8988T (cell line): ENCODE measurements at regions not wholly inside any gene's neighbourhood (a gene's known extent, or its start where the extent isn't known, plus 50 kb on each side); places are given as distances from the start of the nearest gene placed in this dataset.
A peak's percentile ranks its signal among the peaks of the same experiment; 100 is the strongest.
"Not testable (repeated sequence)": the region's sequence is repeated elsewhere in the genome, so short reads cannot be mapped to it uniquely, and the experiment has no call there.

Source experiments
- DNase-seq: peaks from one replicate; pipeline ENCODE4 v3.0.0; 2011

GRCh38 chr10:37563107-37563714 lies 294.2 kb downstream of the ZNF248 start:
- no peak for DNase-seq

DNA sequence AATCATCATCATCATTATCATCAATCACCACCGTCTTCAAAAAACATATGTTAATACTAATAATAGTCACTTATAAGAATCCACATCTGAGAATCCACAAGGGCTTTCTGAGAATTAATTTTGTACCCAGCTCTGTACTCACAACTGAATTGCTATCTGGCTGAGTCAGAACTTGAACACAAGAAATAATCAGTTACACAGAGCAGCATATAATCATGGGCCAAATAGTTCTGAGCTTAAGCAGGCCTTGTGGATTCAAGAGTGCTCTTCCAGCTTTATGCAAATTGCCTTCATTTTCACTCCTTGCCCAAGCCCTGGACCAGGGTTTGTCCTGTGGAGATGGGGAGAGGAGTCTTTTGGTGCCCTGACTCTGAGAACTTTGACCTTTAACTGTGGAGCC lies 304.5 kb downstream of the ZNF248 start:
- no peak for DNase-seq

DNA sequence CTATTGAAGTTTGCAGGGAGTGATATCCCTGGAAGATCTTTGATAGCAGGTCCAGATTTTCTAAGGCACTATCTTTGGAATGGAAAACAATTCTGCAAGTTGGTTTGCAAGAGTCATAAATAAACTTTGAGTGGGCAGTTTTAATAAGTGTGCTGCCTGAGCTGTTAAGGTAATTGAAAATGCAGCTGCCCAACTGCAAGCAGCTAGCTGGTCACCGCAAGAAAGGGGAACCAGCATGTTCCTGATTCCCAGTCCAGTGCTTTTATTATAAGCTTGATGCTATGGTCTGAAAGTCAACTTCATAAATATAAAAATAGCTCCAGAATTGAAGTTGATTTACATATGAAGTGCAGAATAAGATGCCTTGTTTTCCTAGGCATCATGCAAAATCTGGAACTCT lies 308.4 kb downstream of the ZNF248 start:
- DNase-seq = no peak

DNA sequence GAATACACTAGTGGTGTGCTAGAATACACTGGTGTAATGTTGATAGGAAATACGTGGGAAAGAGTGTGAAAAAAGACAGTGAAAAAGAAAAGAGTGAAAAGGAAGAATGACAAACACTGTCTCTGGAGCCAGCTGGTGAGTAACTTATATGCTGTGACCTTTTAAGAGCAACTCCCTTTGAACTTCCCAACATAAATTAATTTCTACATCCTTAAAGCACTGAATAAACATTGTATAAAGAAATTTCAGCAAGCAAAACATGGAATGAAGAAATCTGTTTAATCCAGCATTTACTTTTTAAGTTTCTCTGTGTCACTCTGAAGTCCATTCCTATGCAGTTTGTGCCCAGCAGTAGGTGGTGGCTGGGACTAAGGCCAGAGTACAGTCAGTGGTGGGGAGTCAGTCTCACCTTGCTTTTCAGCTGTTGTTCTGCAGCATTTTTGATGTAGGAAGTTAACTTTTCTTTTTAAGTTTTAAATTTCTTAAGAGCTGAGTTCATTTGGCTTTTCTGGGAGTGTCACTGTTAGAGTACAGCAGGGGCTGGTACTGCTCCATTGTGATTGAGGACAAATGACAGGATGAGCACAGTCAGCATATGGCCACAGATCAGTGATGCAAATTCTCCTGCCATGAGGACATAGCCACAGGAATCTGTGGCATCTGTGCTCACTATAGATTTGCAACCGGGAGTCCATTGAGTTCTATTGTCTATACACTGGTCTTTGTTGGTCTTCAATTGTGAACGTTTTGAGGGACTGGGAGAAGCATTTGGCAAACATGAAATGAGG lies 321.8 kb downstream of the ZNF248 start:
- DNase-seq = no peak

- DNase-seq = no peak
Measured at GRCh38 chr10:37534166-37534565, 323.2 kb downstream of the ZNF248 start.

- not testable (repeated sequence) for DNase-seq
Measured at GRCh38 chr10:37525410-37525809, 332.0 kb downstream of the ZNF248 start.

DNA sequence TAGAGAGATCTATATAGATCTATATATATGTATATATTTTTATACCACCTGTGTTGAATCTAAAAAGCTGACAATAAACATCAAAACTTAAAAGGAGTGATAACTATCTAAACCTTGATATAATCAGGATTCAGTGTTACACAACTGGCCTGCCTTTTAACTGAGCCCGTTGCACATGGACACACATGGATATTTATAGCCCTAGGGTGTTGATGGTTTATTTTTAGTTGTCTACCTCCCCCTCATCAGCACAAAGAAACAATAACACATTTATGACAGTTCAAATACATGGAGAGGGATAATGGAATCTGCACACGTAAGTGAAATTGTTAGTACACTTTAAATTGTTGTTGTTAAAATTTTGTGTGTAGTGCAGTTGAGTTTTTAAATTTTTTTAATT lies 336.9 kb downstream of the ZNF248 start:
- no peak for DNase-seq

- DNase-seq = not testable (repeated sequence)
Measured at GRCh38 chr10:37510520-37510919, 346.9 kb downstream of the ZNF248 start.

DNA sequence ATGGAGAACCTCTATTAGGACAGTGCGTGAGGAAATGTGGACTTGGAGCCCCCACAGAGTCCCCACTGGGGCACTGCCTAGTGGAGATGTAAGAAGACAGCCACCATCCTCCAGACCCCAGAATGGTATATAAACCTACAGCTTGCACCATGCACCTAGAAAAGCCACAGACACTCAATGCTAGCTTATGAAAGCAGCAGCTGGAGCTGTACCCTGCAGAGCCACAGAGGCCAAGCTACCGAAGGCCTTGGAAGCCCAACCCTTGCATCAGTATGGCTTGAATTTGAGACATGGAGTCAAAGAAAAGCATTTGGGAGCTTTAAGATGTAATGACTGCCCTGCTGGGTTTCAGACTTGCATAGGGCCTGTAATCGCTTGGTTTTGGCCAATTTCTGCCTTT lies 361.3 kb downstream of the ZNF248 start:
- DNase-seq = no peak

- DNase-seq = no peak
Measured at GRCh38 chr10:37495415-37495814, 362.0 kb downstream of the ZNF248 start.

DNA sequence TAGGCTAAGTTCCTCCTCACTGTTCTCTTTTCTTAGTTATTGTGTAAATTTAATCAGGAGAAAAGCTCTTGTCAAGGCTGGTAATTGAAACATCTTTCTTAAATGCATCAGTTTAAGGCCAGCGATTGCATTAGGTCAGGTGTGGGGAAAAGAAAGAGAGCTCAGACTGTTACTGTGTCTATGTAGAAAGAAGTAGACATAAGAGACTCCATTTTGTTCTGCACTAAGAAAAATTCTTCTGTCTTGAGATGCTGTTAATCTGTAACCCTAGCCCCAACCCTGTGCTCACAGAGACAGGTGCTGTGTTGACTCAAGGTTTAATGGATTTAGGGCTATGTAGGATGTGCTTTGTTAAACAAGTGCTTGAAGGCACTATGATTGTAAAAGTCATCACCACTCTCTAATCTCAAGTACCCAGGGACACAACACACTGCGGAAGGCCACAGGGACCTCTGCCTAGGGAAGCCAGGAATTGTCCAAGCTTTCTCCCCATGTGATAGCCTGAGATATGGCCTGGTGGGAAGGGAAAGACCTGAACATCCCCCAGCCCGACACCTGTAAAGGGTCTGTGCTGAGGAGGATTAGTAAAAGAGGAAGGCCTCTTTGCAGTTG lies 364.1 kb downstream of the ZNF248 start:
- not testable (repeated sequence) for DNase-seq

DNA sequence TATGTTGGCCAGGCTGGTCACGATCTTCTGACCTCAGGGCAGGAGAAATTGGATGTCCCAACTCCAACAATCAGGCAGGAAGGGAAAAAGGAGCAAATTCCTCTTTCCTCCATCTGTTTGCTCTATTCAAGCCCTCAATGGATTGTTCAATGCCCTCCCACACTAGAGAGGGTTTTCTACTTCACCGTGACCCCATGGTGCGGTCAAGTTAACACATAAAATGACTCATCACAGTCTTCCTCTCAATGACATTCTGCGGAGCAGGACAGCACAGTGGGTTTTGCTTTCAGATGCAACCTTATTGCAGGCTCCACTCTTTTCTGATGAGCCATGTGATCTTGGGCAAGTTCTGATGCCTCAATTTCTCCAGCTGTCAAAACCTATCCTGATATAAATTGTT lies 364.9 kb downstream of the ANKRD30A start:
- DNase-seq = no peak

GRCh38 chr10:37489658-37490003 lies 364.2 kb downstream of the ANKRD30A start:
- DNase-seq = no peak

DNA sequence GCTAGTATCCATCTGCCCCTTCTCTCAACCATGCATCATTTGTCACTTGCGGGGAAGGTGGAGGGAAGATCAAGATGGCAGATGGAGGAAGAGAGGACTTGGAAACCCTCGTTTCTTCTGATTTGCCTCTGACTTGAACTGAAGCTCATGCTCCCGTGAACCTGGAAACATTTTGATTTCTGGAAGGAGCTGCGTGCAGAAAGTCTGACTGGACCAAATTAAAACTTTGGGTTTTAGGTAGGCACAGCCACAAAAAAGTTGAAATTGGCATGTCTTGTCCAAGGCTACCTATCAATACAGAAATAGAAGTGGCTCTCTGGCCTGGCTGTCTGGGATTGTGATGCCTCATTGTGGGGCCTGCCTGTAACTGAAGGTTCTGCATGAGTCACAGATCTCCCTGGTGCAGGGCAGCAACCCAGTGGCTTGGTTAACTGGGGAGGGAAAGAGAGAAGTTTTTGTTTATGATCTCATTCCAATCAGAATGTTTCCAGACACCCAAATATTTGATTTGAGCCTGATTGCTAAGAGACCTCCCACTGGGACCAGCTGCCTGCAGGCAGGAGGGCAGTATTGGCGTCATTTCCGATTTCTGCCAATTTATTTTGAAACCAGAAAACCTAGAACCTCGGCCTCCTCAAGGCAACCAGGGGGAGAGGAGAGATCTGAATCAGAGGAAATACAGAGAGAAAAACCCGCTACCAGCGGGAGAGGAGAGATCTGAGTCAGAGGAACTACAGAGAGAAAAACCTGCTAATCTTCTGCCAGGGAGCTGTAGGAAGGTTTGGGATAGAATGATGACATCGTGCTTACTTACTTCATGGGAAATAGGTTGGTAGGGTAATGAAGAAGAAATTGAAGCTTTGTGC lies 363.6 kb downstream of the ANKRD30A start:
- peak; percentile 27 for DNase-seq

- not testable (repeated sequence) for DNase-seq
Measured at GRCh38 chr10:37480596-37480995, 355.2 kb downstream of the ANKRD30A start.

DNA sequence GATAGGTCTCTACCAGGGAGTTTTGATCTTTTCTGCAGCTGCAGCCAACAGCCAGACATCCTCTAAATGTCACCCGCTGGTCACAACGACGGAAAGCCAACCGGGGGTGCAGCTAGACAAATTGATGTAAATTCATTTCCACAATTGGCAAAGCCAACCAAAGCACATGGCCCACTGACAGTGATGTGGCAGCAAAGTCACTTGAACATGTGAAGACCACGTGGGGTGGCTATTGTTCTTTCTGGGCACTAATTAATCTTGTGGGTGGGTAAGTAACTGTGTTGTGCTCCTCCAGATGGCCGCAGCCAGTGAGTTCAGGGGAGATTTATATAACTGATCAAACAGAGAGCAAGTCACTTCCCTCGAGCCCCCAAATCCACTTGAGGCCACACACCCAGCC lies 354.1 kb downstream of the ANKRD30A start:
- no peak for DNase-seq

DNA sequence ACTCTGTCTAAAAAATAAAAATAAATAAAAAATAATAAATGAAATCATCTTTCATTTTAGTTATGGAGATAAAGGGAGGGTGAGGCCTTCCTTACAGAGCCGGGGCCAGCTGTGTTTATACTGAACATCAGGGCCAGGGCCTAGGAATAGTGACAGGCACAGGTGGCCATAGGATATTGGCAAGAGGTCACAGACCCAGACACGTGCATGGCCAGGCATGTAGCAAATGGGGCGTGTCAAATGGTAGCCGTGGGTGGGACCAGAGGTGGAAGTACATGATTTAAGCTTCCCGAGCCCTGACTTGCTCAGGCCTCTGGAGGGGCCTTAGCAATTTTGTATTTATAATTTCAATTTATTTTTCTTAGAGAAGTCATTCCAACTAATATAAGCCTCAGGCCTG lies 353.0 kb downstream of the ANKRD30A start:
- DNase-seq = no peak

DNA sequence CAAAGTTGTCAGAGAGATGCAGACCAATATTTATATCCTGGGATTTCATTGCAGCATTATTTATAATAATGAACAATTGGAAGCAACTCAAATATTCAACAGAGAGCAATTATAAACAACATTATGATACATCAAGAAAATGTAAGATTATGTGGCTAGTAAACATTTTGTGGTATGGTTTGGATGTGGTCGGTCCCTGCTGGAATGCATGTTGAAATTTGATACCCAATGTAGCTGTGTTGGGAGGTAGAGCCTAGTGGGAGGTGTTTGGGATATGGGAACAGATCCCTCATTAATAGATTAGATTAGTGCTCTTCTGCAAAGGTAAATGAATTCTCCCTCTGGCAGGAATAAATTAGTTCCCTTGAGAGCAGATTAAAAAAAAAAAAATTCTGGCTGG lies 350.9 kb downstream of the ANKRD30A start:
- DNase-seq = no peak

- no peak for DNase-seq
Measured at GRCh38 chr10:37474645-37475044, 349.2 kb downstream of the ANKRD30A start.

DNA sequence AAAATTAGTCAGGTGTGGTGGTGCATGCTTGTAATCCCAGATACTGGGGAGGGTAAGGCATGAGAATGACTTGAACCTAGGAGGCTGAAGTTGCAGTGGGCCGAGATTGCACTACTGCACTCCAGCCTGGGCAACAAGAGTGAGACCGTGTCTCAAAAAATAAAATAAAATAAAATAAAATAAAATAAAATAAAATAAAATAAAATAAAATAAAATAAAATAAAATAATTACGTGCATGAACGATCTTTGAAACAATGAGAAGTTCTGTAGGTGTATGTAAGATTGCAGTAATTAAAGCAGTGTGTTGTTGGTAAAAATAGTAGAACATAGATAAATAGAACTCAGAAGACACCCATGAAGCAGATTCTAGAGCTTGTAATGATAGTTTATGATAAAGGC lies 348.5 kb downstream of the ANKRD30A start:
- DNase-seq = no peak

- DNase-seq = no peak
Measured at GRCh38 chr10:37467246-37467645, 341.8 kb downstream of the ANKRD30A start.

GRCh38 chr10:37456456-37456855 lies 331.1 kb downstream of the ANKRD30A start:
- DNase-seq = no peak

GRCh38 chr10:37448161-37448560 lies 322.8 kb downstream of the ANKRD30A start:
- DNase-seq = no peak
